Endodermal cell (in vitro differentiated cells): ENCODE measurements at regions not wholly inside any gene's neighbourhood (a gene's known extent, or its start where the extent isn't known, plus 50 kb on each side); places are given as distances from the start of the nearest gene placed in this dataset.
A peak's percentile ranks its signal among the peaks of the same experiment; 100 is the strongest.

Source experiments
- DNase-seq: peaks from one replicate; pipeline ENCODE4 v3.0.0-alpha.2; 2017
- H3K27ac ChIP-seq: 2 replicates; pipeline ENCODE4 v1.5.1; 2013; ENCODE audit warnings: mild to moderate bottlenecking, low read depth, low read length, moderate library complexity
- H3K27me3 ChIP-seq: 2 replicates; pipeline ENCODE4 v1.6.1; 2013; ENCODE audit warnings: mild to moderate bottlenecking, low read length, moderate library complexity; ENCODE audit not compliant: insufficient read depth, control insufficient read depth, poor library complexity, severe bottlenecking
- H3K36me3 ChIP-seq: 2 replicates; pipeline ENCODE4 v1.7.0; 2013; ENCODE audit warnings: mild to moderate bottlenecking, low read length, moderate library complexity; ENCODE audit not compliant: control insufficient read depth, insufficient read depth
- H3K4me1 ChIP-seq: one replicate; pipeline ENCODE4 v1.7.0; 2013; ENCODE audit warnings: low read length; ENCODE audit not compliant: control insufficient read depth, insufficient read depth
- H3K4me3 ChIP-seq: 2 replicates; pipeline ENCODE4 v1.5.1; 2013; ENCODE audit warnings: mild to moderate bottlenecking, low read length, moderate library complexity
- H3K9ac ChIP-seq: 2 replicates; pipeline ENCODE4 v1.6.1; 2013; ENCODE audit warnings: mild to moderate bottlenecking, low read length, moderate library complexity; ENCODE audit not compliant: poor library complexity, severe bottlenecking; ENCODE audit errors: extremely low read depth
- H3K9me3 ChIP-seq: 2 replicates; pipeline ENCODE4 v1.6.1; 2013; ENCODE audit warnings: mild to moderate bottlenecking, low read length, moderate library complexity; ENCODE audit not compliant: control insufficient read depth
- H3K27ac Mint-ChIP-seq: 2 replicates; pipeline ENCODE4 v1.8.0; 2020; ENCODE audit warnings: mixed read lengths
- H3K27me3 Mint-ChIP-seq: 2 replicates; pipeline ENCODE4 v1.8.0; 2021; ENCODE audit warnings: mild to moderate bottlenecking, mixed read lengths; ENCODE audit not compliant: insufficient read depth
- H3K36me3 Mint-ChIP-seq: 2 replicates; pipeline ENCODE4 v1.8.0; 2020; ENCODE audit warnings: low read depth, mixed read lengths
- H3K4me1 Mint-ChIP-seq: 2 replicates; pipeline ENCODE4 v1.8.0; 2020; ENCODE audit warnings: mixed read lengths
- H3K4me3 Mint-ChIP-seq: 2 replicates; pipeline ENCODE4 v1.8.0; 2020; ENCODE audit warnings: mild to moderate bottlenecking, moderate library complexity, mixed read lengths
- H3K9me3 Mint-ChIP-seq: 2 replicates; pipeline ENCODE4 v1.8.0; 2020; ENCODE audit warnings: mild to moderate bottlenecking, mixed read lengths
- WGBS, 2 experiments: methylation state at CpG; one replicate each; pipeline versions ENCODE4 v1.1.5 to v1.1.7; 2013; ENCODE audit warnings: missing lambda C conversion rate in 2 of 2, mixed read lengths in 1 of 2; ENCODE audit not compliant: insufficient coverage in 1 of 2, insufficient read length in 1 of 2; 5-methylcytosine and 5-hydroxymethylcytosine counted together
- TF ChIP-seq, protein P1 (sequence below): fragments of 200-600 bp; sonication (generic); conservative IDR thresholded peaks from 2 replicates; pipeline ENCODE4 v1.5.0; 2021; ENCODE audit warnings: antibody characterized with exemption, mild to moderate bottlenecking

- H3K4me1 Mint-ChIP-seq, result no peaks in the 10 kb centered on the region
- peaks cover 7% of the 10 kb centered on the region for H3K9me3 ChIP-seq
- WGBS, 2 experiments, result 91 to 98% methylated on average over 5 of the region's 5 CpGs
Measured at GRCh38 chr3:194971009-194971408, 285.3 kb downstream of the FAM43A start.

DNA sequence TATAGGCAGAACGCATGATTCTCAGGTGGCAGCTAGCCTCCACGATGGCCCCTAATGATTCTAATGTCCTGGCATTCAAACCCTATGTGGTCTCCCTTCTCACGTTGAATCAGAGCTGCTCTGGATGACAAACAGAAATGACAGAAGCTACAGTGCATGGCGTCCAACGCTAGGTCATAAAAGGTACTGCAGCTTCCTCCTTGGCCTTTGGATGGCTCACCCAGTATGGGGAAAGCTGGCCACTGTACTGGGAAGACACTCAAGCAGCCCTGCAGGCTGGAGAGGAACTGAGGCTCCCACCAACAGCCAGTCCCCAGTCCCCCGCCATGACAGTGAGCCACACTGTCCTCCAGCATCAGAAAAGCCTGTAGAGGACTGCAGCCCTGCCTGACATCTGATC is 286.3 kb downstream of the FAM43A start:
- Histone ChIP-seq H3K4me3 (no peak overlapping the region), H3K27me3 (no peaks in the 10 kb centered on the region), H3K27ac (no peak overlapping the region), H3K9ac (no peak overlapping the region), H3K4me1 (no peaks in the 10 kb centered on the region), H3K36me3 (no peaks in the 10 kb centered on the region), H3K9me3 (peaks cover 7% of the 10 kb centered on the region)
- H3K27me3 Mint-ChIP-seq, result peaks cover 2% of the 10 kb centered on the region
- 79 to 88% methylated on average over 5 to 6 of the region's 6 CpGs for WGBS, 2 experiments
- DNase-seq, result no peak
- no peaks in the 10 kb centered on the region for H3K36me3 Mint-ChIP-seq
- H3K4me3 Mint-ChIP-seq, result no peak overlapping the region
- H3K9me3 Mint-ChIP-seq, result peaks cover 2% of the 10 kb centered on the region
- H3K4me1 Mint-ChIP-seq, result no peaks in the 10 kb centered on the region
- H3K27ac Mint-ChIP-seq, result no peak overlapping the region
- TF ChIP-seq, protein P1, sequence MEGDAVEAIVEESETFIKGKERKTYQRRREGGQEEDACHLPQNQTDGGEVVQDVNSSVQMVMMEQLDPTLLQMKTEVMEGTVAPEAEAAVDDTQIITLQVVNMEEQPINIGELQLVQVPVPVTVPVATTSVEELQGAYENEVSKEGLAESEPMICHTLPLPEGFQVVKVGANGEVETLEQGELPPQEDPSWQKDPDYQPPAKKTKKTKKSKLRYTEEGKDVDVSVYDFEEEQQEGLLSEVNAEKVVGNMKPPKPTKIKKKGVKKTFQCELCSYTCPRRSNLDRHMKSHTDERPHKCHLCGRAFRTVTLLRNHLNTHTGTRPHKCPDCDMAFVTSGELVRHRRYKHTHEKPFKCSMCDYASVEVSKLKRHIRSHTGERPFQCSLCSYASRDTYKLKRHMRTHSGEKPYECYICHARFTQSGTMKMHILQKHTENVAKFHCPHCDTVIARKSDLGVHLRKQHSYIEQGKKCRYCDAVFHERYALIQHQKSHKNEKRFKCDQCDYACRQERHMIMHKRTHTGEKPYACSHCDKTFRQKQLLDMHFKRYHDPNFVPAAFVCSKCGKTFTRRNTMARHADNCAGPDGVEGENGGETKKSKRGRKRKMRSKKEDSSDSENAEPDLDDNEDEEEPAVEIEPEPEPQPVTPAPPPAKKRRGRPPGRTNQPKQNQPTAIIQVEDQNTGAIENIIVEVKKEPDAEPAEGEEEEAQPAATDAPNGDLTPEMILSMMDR, result peak; percentile 50

More at GRCh38 chr3:194971009-194971408, 285.3 kb downstream of the FAM43A start:
- Mint-ChIP-seq H3K4me3 (no peak overlapping the region), H3K27ac (no peak overlapping the region), H3K9me3 (peaks cover 2% of the 10 kb centered on the region), H3K36me3 (no peaks in the 10 kb centered on the region), H3K27me3 (peaks cover 2% of the 10 kb centered on the region)
- TF ChIP-seq, protein P1, result no peak
- H3K27me3 ChIP-seq, result no peaks in the 10 kb centered on the region
- H3K4me1 ChIP-seq, result no peaks in the 10 kb centered on the region
- no peak overlapping the region for H3K9ac ChIP-seq
- DNase-seq, result no peak
- no peak overlapping the region for H3K27ac ChIP-seq
- H3K4me3 ChIP-seq, result no peak overlapping the region
- no peaks in the 10 kb centered on the region for H3K36me3 ChIP-seq

DNA sequence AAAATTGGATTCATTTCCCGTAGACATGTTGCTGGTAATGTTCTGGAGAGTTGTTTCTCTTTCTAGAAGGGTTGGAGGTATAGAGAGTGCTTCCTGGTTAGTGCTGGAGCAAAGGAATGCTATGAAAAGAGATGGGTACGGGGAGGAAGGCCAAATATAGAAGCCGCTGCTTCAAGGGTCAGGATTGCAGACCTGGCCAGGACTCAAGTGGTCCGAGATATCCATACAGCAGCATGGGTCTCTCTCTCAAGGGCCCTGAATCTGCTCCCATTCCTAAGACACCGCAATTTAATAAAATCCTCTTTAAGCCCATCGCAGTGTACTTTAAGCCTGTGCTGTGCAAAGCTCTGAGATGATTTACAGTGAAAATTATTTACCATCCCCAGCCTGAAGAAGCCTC is 287.0 kb downstream of the FAM43A start:
- 87 to 96% methylated on average over 4 to 6 of the region's 6 CpGs for WGBS, 2 experiments

More for the DNA sequence above, 287.0 kb downstream of the FAM43A start:
- H3K27me3 Mint-ChIP-seq, result peaks cover 2% of the 10 kb centered on the region
- H3K4me1 Mint-ChIP-seq, result no peaks in the 10 kb centered on the region
- no peak overlapping the region for H3K4me3 Mint-ChIP-seq
- Histone ChIP-seq H3K27ac (no peak overlapping the region), H3K36me3 (no peaks in the 10 kb centered on the region), H3K9me3 (peaks cover 7% of the 10 kb centered on the region), H3K9ac (no peak overlapping the region), H3K4me1 (no peaks in the 10 kb centered on the region), H3K27me3 (no peaks in the 10 kb centered on the region), H3K4me3 (no peak overlapping the region)
- TF ChIP-seq, protein P1, result no peak
- no peaks in the 10 kb centered on the region for H3K36me3 Mint-ChIP-seq
- DNase-seq, result no peak
- H3K9me3 Mint-ChIP-seq, result peaks cover 2% of the 10 kb centered on the region
- H3K27ac Mint-ChIP-seq, result no peak overlapping the region
